DND-41 (cell line): ENCODE measurements at regions not wholly inside any gene's neighbourhood (a gene's known extent, or its start where the extent isn't known, plus 50 kb on each side); places are given as distances from the start of the nearest gene placed in this dataset.

Experiments
- EZH2 ChIP-seq: IDR thresholded peaks from 3 replicates; pipeline ENCODE4 v1.6.1; 2012; ENCODE audit warnings: borderline replicate concordance, low read depth, mild to moderate bottlenecking, moderate library complexity, low read length, inconsistent platforms; ENCODE audit not compliant: severe bottlenecking
- TF ChIP-seq, protein P1 (sequence below): IDR thresholded peaks from 2 replicates; pipeline ENCODE4 v1.5.1; 2012; ENCODE audit warnings: borderline replicate concordance, low read length, moderate library complexity, mild to moderate bottlenecking; ENCODE audit not compliant: poor library complexity, severe bottlenecking; ENCODE audit errors: extremely low read depth

DNA sequence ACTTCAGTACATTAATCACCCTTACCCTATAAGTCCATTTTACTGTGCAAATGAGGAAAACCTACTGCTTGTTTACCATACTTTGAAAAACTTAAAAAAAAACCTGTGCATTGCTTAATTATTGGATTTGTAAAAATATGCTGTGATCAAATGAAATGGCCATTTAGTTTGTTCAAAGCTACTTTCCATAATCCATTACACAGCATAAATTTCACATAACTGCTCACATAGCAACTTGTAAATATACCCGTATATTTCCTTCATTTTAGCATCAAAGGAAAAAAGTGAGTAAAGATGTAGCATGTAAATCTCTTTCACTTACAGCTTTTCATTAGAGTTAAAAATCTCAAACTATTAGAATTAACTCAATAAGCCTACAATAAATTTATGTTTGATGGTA is 415.1 kb downstream of the NR4A2 start:
- no peak for TF ChIP-seq EZH2
- TF ChIP-seq, protein P1, sequence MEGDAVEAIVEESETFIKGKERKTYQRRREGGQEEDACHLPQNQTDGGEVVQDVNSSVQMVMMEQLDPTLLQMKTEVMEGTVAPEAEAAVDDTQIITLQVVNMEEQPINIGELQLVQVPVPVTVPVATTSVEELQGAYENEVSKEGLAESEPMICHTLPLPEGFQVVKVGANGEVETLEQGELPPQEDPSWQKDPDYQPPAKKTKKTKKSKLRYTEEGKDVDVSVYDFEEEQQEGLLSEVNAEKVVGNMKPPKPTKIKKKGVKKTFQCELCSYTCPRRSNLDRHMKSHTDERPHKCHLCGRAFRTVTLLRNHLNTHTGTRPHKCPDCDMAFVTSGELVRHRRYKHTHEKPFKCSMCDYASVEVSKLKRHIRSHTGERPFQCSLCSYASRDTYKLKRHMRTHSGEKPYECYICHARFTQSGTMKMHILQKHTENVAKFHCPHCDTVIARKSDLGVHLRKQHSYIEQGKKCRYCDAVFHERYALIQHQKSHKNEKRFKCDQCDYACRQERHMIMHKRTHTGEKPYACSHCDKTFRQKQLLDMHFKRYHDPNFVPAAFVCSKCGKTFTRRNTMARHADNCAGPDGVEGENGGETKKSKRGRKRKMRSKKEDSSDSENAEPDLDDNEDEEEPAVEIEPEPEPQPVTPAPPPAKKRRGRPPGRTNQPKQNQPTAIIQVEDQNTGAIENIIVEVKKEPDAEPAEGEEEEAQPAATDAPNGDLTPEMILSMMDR = no peak
